Neural cell (in vitro differentiated cells): ENCODE measurements at regions not wholly inside any gene's neighbourhood (a gene's known extent, or its start where the extent isn't known, plus 50 kb on each side); places are given as distances from the start of the nearest gene placed in this dataset.

Experiments used
- H2AFZ ChIP-seq: fragments of 200-600, 300-800 bp; sonication (generic), shearing (Covaris generic); 2 replicates; pipeline ENCODE4 v1.6.0; 2014; ENCODE audit warnings: low read depth, mild to moderate bottlenecking, antibody characterized with exemption, low read length, moderate library complexity
- H3F3A ChIP-seq: fragments of 200-600 bp; shearing (Covaris generic); 2 replicates; pipeline ENCODE4 v1.6.1; 2016; ENCODE audit warnings: mild to moderate bottlenecking, moderate library complexity, mixed read lengths, antibody characterized with exemption, low read length; ENCODE audit not compliant: insufficient read depth, poor library complexity, severe bottlenecking
- H3K27ac ChIP-seq: fragments of 200-600, 300-800 bp; sonication (generic), shearing (Covaris generic); 2 replicates; pipeline ENCODE4 v1.5.1; 2014; ENCODE audit warnings: mild to moderate bottlenecking, low read length, moderate library complexity
- H3K27me3 ChIP-seq: fragments of 300-800, 200-600 bp; sonication (generic), shearing (Covaris generic); 2 replicates; pipeline ENCODE4 v1.6.0; 2014; ENCODE audit warnings: mild to moderate bottlenecking, low read depth, low read length, moderate library complexity; ENCODE audit not compliant: insufficient read depth
- H3K36me3 ChIP-seq: fragments of 300-800, 200-600 bp; sonication (generic), shearing (Covaris generic); 2 replicates; pipeline ENCODE4 v1.5.1; 2014; ENCODE audit warnings: mild to moderate bottlenecking, antibody characterized with exemption, low read length, moderate library complexity; ENCODE audit not compliant: insufficient read depth
- H3K4me2 ChIP-seq: fragments of 300-800, 200-600 bp; sonication (generic), shearing (Covaris generic); 2 replicates; pipeline ENCODE4 v1.6.0; 2014; ENCODE audit warnings: mild to moderate bottlenecking, low read length
- H3K4me3 ChIP-seq: fragments of 300-800, 200-600 bp; sonication (generic), shearing (Covaris generic); 2 replicates; pipeline ENCODE4 v1.5.1; 2014; ENCODE audit warnings: mild to moderate bottlenecking, low read length, moderate library complexity
- H3K79me2 ChIP-seq: fragments of 200-600 bp; shearing (Covaris generic); replicated peaks from 2 replicates; pipeline ENCODE4 v1.6.0; 2014; ENCODE audit warnings: mild to moderate bottlenecking, low read length, moderate library complexity; ENCODE audit not compliant: insufficient read depth
- H3K9ac ChIP-seq: fragments of 300-800, 200-600 bp; sonication (generic), shearing (Covaris generic); 2 replicates; pipeline ENCODE4 v1.6.1; 2016; ENCODE audit warnings: mild to moderate bottlenecking, low read length, mixed read lengths
- H3K9me2 ChIP-seq: fragments of 200-600 bp; shearing (Covaris generic); 2 replicates; pipeline ENCODE4 v1.6.1; 2016; ENCODE audit warnings: mild to moderate bottlenecking, low read length, mixed read lengths; ENCODE audit not compliant: insufficient read depth
- H3K9me3 ChIP-seq: fragments of 200-600, 300-800 bp; sonication (generic), shearing (Covaris generic); 2 replicates; pipeline ENCODE4 v1.6.1; 2016; ENCODE audit warnings: mild to moderate bottlenecking, mixed run types, low read length, moderate library complexity, mixed read lengths
- H4K20me1 ChIP-seq: fragments of 200-600 bp; shearing (Covaris generic); 2 replicates; pipeline ENCODE4 v1.6.1; 2016; ENCODE audit warnings: mild to moderate bottlenecking, mixed run types; ENCODE audit not compliant: insufficient read depth
- CTCF ChIP-seq: fragments of 450-650 bp; IDR thresholded peaks from 2 replicates; pipeline ENCODE4 v1.5.1; 2014; ENCODE audit warnings: antibody characterized with exemption, mild to moderate bottlenecking, moderate library complexity; ENCODE audit not compliant: poor library complexity, severe bottlenecking
- EP300 ChIP-seq: fragments of 450-650 bp; conservative IDR thresholded peaks from 2 replicates; pipeline ENCODE4 v1.6.1; 2014; ENCODE audit warnings: antibody characterized with exemption, mild to moderate bottlenecking, moderate library complexity; ENCODE audit not compliant: poor library complexity, severe bottlenecking
- EZH2 ChIP-seq: fragments of 200-600, 300-800 bp; shearing (Covaris generic), sonication (generic); IDR thresholded peaks from 2 replicates; pipeline ENCODE4 v1.6.1; 2014; ENCODE audit warnings: antibody characterized with exemption, low read length, borderline replicate concordance, mild to moderate bottlenecking; ENCODE audit not compliant: insufficient read depth, poor library complexity, severe bottlenecking
- MXI1 ChIP-seq: fragments of 450-650 bp; conservative IDR thresholded peaks from 2 replicates; pipeline ENCODE4 v1.6.1; 2014; ENCODE audit warnings: antibody characterized with exemption, mild to moderate bottlenecking; ENCODE audit not compliant: poor library complexity, severe bottlenecking
- POLR2AphosphoS5 ChIP-seq: IDR thresholded peaks from 2 replicates; pipeline ENCODE4 v1.6.1; 2012
- RAD21 ChIP-seq: fragments of 450-650 bp; conservative IDR thresholded peaks from 2 replicates; pipeline ENCODE4 v1.6.1; 2014; ENCODE audit warnings: antibody characterized with exemption, mild to moderate bottlenecking, moderate library complexity
- REST ChIP-seq: IDR thresholded peaks from 2 replicates; pipeline ENCODE4 v1.6.1; 2012; ENCODE audit warnings: borderline replicate concordance
- SMC3 ChIP-seq: fragments of 450-650 bp; conservative IDR thresholded peaks from 2 replicates; pipeline ENCODE4 v1.6.1; 2014; ENCODE audit warnings: antibody characterized with exemption, mild to moderate bottlenecking, moderate library complexity; ENCODE audit not compliant: poor library complexity
- TAF1 ChIP-seq: IDR thresholded peaks from 2 replicates; pipeline ENCODE4 v1.6.1; 2012; ENCODE audit warnings: low read depth

- Histone ChIP-seq H3K27ac (no peak overlapping the region), H3F3A (no peaks in the 10 kb centered on the region), H3K9me2 (no peaks in the 10 kb centered on the region), H3K36me3 (no peaks in the 10 kb centered on the region), H4K20me1 (no peaks in the 10 kb centered on the region), H3K4me2 (no peak overlapping the region), H3K4me3 (no peak overlapping the region), H3K9ac (no peak overlapping the region), H2AFZ (no peak overlapping the region), H3K79me2 (no peaks in the 10 kb centered on the region), H3K27me3 (no peaks in the 10 kb centered on the region), H3K9me3 (no peaks in the 10 kb centered on the region)
- TF ChIP-seq TAF1 = no peak
- TF ChIP-seq RAD21 = no peak
These were observed 202.4 kb downstream of the SH2D4B start for GRCh38 chr10:80739963-80740715.

DNA sequence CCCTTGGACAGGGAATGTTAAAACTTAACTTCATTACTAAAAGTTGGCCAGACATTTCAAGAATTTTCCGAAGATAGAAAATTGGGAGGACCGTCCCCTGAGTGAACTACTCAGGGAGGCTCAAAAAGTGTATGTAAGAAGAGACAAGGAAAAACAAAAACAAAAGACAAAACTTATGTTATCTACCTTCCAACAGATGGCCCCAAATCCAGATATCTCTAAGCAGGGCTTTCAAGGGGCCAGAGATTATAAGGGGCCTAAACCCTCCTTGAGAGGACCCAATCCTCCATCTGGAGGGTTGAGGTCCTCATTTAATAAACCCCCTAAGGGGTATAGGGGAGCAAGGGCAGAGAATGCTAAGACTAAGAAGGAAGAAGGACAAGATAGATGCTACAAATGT lies 203.6 kb downstream of the SH2D4B start:
- H3K27ac ChIP-seq = no peak overlapping the region
- H3K9me3 ChIP-seq = no peaks in the 10 kb centered on the region
- no peak overlapping the region for H3K4me2 ChIP-seq
- no peaks in the 10 kb centered on the region for H3K27me3 ChIP-seq
- no peak overlapping the region for H3K4me3 ChIP-seq
- no peaks in the 10 kb centered on the region for H3K9me2 ChIP-seq
- H3F3A ChIP-seq = no peaks in the 10 kb centered on the region
- H3K36me3 ChIP-seq = no peaks in the 10 kb centered on the region
- H2AFZ ChIP-seq = no peak overlapping the region
- no peaks in the 10 kb centered on the region for H3K79me2 ChIP-seq
- H3K9ac ChIP-seq = no peak overlapping the region
- H4K20me1 ChIP-seq = no peaks in the 10 kb centered on the region
- TF ChIP-seq REST (no peak), POLR2AphosphoS5 (no peak), EZH2 (no peak), SMC3 (no peak), TAF1 (no peak), MXI1 (no peak), RAD21 (no peak)

GRCh38 chr10:80750268-80750667 lies 212.6 kb downstream of the SH2D4B start:
- no peak overlapping the region for H3K27ac ChIP-seq
- H3K4me3 ChIP-seq = no peak overlapping the region
- H3K36me3 ChIP-seq = no peaks in the 10 kb centered on the region
- H2AFZ ChIP-seq = no peak overlapping the region
- H3F3A ChIP-seq = no peaks in the 10 kb centered on the region
- H4K20me1 ChIP-seq = no peaks in the 10 kb centered on the region
- no peaks in the 10 kb centered on the region for H3K9me3 ChIP-seq
- no peak overlapping the region for H3K4me2 ChIP-seq
- H3K9ac ChIP-seq = no peak overlapping the region
- no peaks in the 10 kb centered on the region for H3K9me2 ChIP-seq
- no peak for TF ChIP-seq SMC3
- TF ChIP-seq EP300 = no peak
- TF ChIP-seq TAF1 = no peak
- no peak for TF ChIP-seq POLR2AphosphoS5
- no peak for TF ChIP-seq RAD21
- no peak for TF ChIP-seq EZH2
- no peak for TF ChIP-seq REST
- no peak for TF ChIP-seq MXI1
- TF ChIP-seq CTCF = no peak
- H3K27me3 ChIP-seq = no peaks in the 10 kb centered on the region
- no peaks in the 10 kb centered on the region for H3K79me2 ChIP-seq
